GM10248 (cell line): ENCODE measurements at regions not wholly inside any gene's neighbourhood (a gene's known extent, or its start where the extent isn't known, plus 50 kb on each side); places are given as distances from the start of the nearest gene placed in this dataset.

ENCODE experiments used
- CTCF ChIA-PET: fragments of 300-600 bp; sonication (Branson Sonifier 250); formaldehyde crosslinking; extraction: SDS; loops from one replicate; lab custom pipeline; 2021; ENCODE audit warnings: antibody characterized with exemption; lab: Yijun Ruan, JAX
- POLR2A ChIA-PET: fragments of 350-650 bp; sonication (Branson Sonifier 250); formaldehyde crosslinking; extraction: SDS; loops from one replicate; lab custom pipeline; 2020; ENCODE audit warnings: antibody characterized with exemption; lab: Yijun Ruan, JAX
- DNase-seq: peaks from one replicate; pipeline ENCODE4 v3.0.0; 2012; ENCODE audit errors: extremely low spot score
- CTCF ChIP-seq: IDR thresholded peaks from 2 replicates; pipeline ENCODE4 v1.5.1; 2012; ENCODE audit warnings: mild to moderate bottlenecking, low read depth; ENCODE audit errors: extremely low read depth, missing control alignments, control extremely low read depth

- ChIA-PET CTCF (interaction anchor here (1.4 to 1.9 kb wide), 3 partner anchors 8 to 38 kb away, joined by 4 to 6 read pairs (median 5); no protein-coding TSS in a partner anchor), POLR2A (no interaction called here)
- no peak for TF ChIP-seq CTCF
- no peak for DNase-seq
Measured at GRCh38 chr3:72628065-72628464, 220.2 kb downstream of the SHQ1 start.

GRCh38 chr3:72627271-72627670 lies 221.0 kb downstream of the SHQ1 start:
- POLR2A ChIA-PET, result no interaction called here
- no peak for TF ChIP-seq CTCF
- CTCF ChIA-PET, result interaction anchor here (0.9 to 1.9 kb wide), 3 partner anchors 8 to 75 kb away, joined by 3 to 6 read pairs (median 5); no protein-coding TSS in a partner anchor
- DNase-seq, result no peak

GRCh38 chr3:72625602-72626337 lies 222.5 kb downstream of the SHQ1 start:
- no peak for DNase-seq
- ChIA-PET CTCF (interaction anchor here (1.9 kb wide), 1 partner anchor 11 kb away, joined by 6 read pairs; no protein-coding TSS in a partner anchor), POLR2A (no interaction called here)
- TF ChIP-seq CTCF, result no peak

GRCh38 chr3:72624656-72625055 lies 223.6 kb downstream of the SHQ1 start:
- DNase-seq, result no peak
- CTCF ChIA-PET, result interaction anchor here (3.4 kb wide), 1 partner anchor 42 kb away, joined by 10 read pairs; no protein-coding TSS in a partner anchor
- POLR2A ChIA-PET, result no interaction called here
- no peak for TF ChIP-seq CTCF

- ChIA-PET CTCF (interaction anchor here (1.1 to 1.7 kb wide), 4 partner anchors 11 to 47 kb away, joined by 4 to 5 read pairs (median 4); no protein-coding TSS in a partner anchor), POLR2A (no interaction called here)
- TF ChIP-seq CTCF, result no peak
- DNase-seq, result no peak
Measured at GRCh38 chr3:72618739-72619138, 229.5 kb downstream of the SHQ1 start.

GRCh38 chr3:72617424-72618024 lies 230.7 kb downstream of the SHQ1 start:
- POLR2A ChIA-PET, result no interaction called here

More at GRCh38 chr3:72617424-72618024, 230.7 kb downstream of the SHQ1 start:
- no peak for TF ChIP-seq CTCF
- CTCF ChIA-PET, result interaction anchor here (1.5 to 1.7 kb wide), 3 partner anchors 10 to 48 kb away, joined by 4 to 5 read pairs (median 4); no protein-coding TSS in a partner anchor
- DNase-seq, result no peak
